Upper lobe of left lung (tissue), 4 donors: ENCODE measurements at regions not wholly inside any gene's neighbourhood (a gene's known extent, or its start where the extent isn't known, plus 50 kb on each side); places are given as distances from the start of the nearest gene placed in this dataset.

Experiments used
- CTCF ChIP-seq, 6 experiments: fragments of 450-650 bp in 4 of 6; fragments of 200-600 bp in 2 of 6; sonication (generic) in 2 of 6; IDR thresholded peaks; one replicate each; pipeline ENCODE4 v1.5.1; 2016 to 2019; ENCODE audit warnings: antibody characterized with exemption in 6 of 6
- EP300 ChIP-seq, 4 donors: sonication (generic); formaldehyde crosslinking; IDR thresholded peaks; one replicate each; pipeline ENCODE4 v1.5.1; 2017; ENCODE audit warnings: antibody characterized with exemption in 4 of 4, control low read depth in 2 of 4

- no peak for TF ChIP-seq CTCF (IDR thresholded peaks at IDR 0.05)
- no peak for TF ChIP-seq EP300 (IDR thresholded peaks at IDR 0.05)
Observed at GRCh38 chr17:37802712-37803416, 58.0 kb upstream of the HNF1B start.
